K562 (cell line): ENCODE measurements at regions not wholly inside any gene's neighbourhood (a gene's known extent, or its start where the extent isn't known, plus 50 kb on each side); places are given as distances from the start of the nearest gene placed in this dataset.

Experiments used
- CTCF ChIP-seq, 3 experiments: IDR thresholded peaks in 2 of 3; conservative IDR thresholded peaks in 1 of 3; 2 replicates each; pipeline ENCODE4 v1.5.1; 2011 to 2012; ENCODE audit warnings: low read length in 3 of 3, mild to moderate bottlenecking in 3 of 3, control low read depth in 2 of 3, improper control_type of control experiment in 1 of 3, inconsistent platforms in 1 of 3, low read depth in 1 of 3, mixed read lengths in 1 of 3, moderate library complexity in 1 of 3; ENCODE audit not compliant: insufficient read depth in 2 of 3
- DIDO1 ChIP-seq: fragments of 450-650 bp; IDR thresholded peaks from 2 replicates; pipeline ENCODE4 v1.6.1; 2016; ENCODE audit warnings: low read depth, missing biosample characterization, missing genetic modification characterization
- KDM1A ChIP-seq, 2 experiments: fragments of 450-650 bp; IDR thresholded peaks; 2 replicates each; pipeline ENCODE4 v1.6.1; 2016; ENCODE audit warnings: mild to moderate bottlenecking in 2 of 2
- MXD1 ChIP-seq: fragments of 250-450 bp; sonication (Bioruptor Pico); IDR thresholded peaks from 2 replicates; pipeline ENCODE4 v1.8.0; 2021; ENCODE audit warnings: borderline replicate concordance, mild to moderate bottlenecking, moderate library complexity; ENCODE audit not compliant: poor library complexity, severe bottlenecking
- POLR2A ChIP-seq: fragments of 450-650 bp; conservative IDR thresholded peaks from 2 replicates; pipeline ENCODE4 v1.6.1; 2016
- SP1 ChIP-seq: sonication (generic); formaldehyde crosslinking; IDR thresholded peaks from 2 replicates; pipeline ENCODE4 v1.8.1; 2022; ENCODE audit warnings: mild to moderate bottlenecking, missing genetic modification reagents
- SPI1 ChIP-seq: IDR thresholded peaks from 2 replicates; pipeline ENCODE4 v1.6.1; 2011; ENCODE audit warnings: low read depth, low read length, control low read depth, borderline replicate concordance
- SREBF2 ChIP-seq: sonication (generic); formaldehyde crosslinking; IDR thresholded peaks from 2 replicates; pipeline ENCODE4 v1.4.0; 2020; ENCODE audit warnings: mild to moderate bottlenecking, missing genetic modification reagents
- SRF ChIP-seq, 2 experiments: fragments of 250-450, 450-650 bp in 1 of 2; sonication (Bioruptor Pico) in 1 of 2; sonication (generic) in 1 of 2; formaldehyde crosslinking; IDR thresholded peaks; 2 replicates each; pipeline versions ENCODE4 v1.5.0 to v1.5.1; 2020 to 2022; ENCODE audit warnings: mild to moderate bottlenecking in 1 of 2, missing genetic modification reagents in 1 of 2
- U2AF1 ChIP-seq: fragments of 200-400 bp; formaldehyde crosslinking; optimal IDR thresholded peaks from 2 replicates; pipeline ENCODE3; 2017; ENCODE audit warnings: mild to moderate bottlenecking, low read depth, low read length, moderate library complexity
- ZBTB17 ChIP-seq: fragments of 450-650 bp; formaldehyde crosslinking; IDR thresholded peaks from 2 replicates; pipeline ENCODE4 v1.4.0; 2020; ENCODE audit warnings: mild to moderate bottlenecking
- ZBTB7A ChIP-seq: IDR thresholded peaks from 2 replicates; pipeline ENCODE4 v1.6.1; 2011; ENCODE audit warnings: low read depth, mild to moderate bottlenecking, low read length, moderate library complexity, borderline replicate concordance; ENCODE audit not compliant: control insufficient read depth
- ZNF174 ChIP-seq: fragments of 250-450 bp; sonication (Bioruptor Pico); IDR thresholded peaks from 2 replicates; pipeline ENCODE4 v1.4.0; 2020; ENCODE audit warnings: mild to moderate bottlenecking

GRCh38 chr6:8983202-8983688, 547.9 kb upstream of the SLC35B3 start:
- TF ChIP-seq CTCF (IDR thresholded peaks at IDR 0.05 in 2 of 3, conservative IDR thresholded peaks at IDR 0.05 in 1 of 3; ENCODE audit: insufficient read depth in 2 of 3, low read depth in 1 of 3, low read length in 3 of 3) (peak; percentile 94 to 97 (median 96)), POLR2A (no peak), DIDO1 (tag) (no peak), SPI1 (no peak), SREBF2 (CRISPR knock-in tag) (no peak), KDM1A (IDR thresholded peaks at IDR 0.05) (no peak), ZNF174 (CRISPR knock-in tag) (no peak), SP1 (CRISPR knock-in tag) (no peak), MXD1 (CRISPR knock-in tag) (no peak), U2AF1 (no peak), ZBTB17 (no peak), SRF (CRISPR knock-in tag; IDR thresholded peaks at IDR 0.05) (no peak), ZBTB7A (no peak)
